Esophagus muscularis mucosa (tissue), 4 donors: ENCODE measurements at regions not wholly inside any gene's neighbourhood (a gene's known extent, or its start where the extent isn't known, plus 50 kb on each side); places are given as distances from the start of the nearest gene placed in this dataset.

Source experiments
- EP300 ChIP-seq: sonication (generic); formaldehyde crosslinking; IDR thresholded peaks from one replicate; pipeline ENCODE4 v1.6.1; 2017; ENCODE audit warnings: antibody characterized with exemption
- POLR2A ChIP-seq: fragments of 450-650 bp; IDR thresholded peaks from one replicate; pipeline ENCODE4 v1.6.1; 2017; ENCODE audit warnings: antibody characterized with exemption, moderate library complexity, mild to moderate bottlenecking, low read depth
- POLR2AphosphoS5 ChIP-seq, 2 donors: sonication (generic); formaldehyde crosslinking; IDR thresholded peaks; one replicate each; pipeline ENCODE4 v1.6.1; 2017; ENCODE audit warnings: antibody characterized with exemption in 2 of 2
- TF ChIP-seq, protein P1 (sequence below), 3 experiments: fragments of 200-600 bp in 2 of 3; fragments of 450-650 bp in 1 of 3; sonication (generic) in 2 of 3; IDR thresholded peaks; one replicate each; pipeline ENCODE4 v1.5.1; 2017 to 2019; ENCODE audit warnings: antibody characterized with exemption in 3 of 3, mild to moderate bottlenecking in 2 of 3, moderate library complexity in 1 of 3

- TF ChIP-seq EP300, result no peak
- no peak for TF ChIP-seq POLR2A
- TF ChIP-seq, protein P1, sequence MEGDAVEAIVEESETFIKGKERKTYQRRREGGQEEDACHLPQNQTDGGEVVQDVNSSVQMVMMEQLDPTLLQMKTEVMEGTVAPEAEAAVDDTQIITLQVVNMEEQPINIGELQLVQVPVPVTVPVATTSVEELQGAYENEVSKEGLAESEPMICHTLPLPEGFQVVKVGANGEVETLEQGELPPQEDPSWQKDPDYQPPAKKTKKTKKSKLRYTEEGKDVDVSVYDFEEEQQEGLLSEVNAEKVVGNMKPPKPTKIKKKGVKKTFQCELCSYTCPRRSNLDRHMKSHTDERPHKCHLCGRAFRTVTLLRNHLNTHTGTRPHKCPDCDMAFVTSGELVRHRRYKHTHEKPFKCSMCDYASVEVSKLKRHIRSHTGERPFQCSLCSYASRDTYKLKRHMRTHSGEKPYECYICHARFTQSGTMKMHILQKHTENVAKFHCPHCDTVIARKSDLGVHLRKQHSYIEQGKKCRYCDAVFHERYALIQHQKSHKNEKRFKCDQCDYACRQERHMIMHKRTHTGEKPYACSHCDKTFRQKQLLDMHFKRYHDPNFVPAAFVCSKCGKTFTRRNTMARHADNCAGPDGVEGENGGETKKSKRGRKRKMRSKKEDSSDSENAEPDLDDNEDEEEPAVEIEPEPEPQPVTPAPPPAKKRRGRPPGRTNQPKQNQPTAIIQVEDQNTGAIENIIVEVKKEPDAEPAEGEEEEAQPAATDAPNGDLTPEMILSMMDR (IDR thresholded peaks at IDR 0.05), result no peak
- TF ChIP-seq POLR2AphosphoS5 (IDR thresholded peaks at IDR 0.05), result no peak
These were observed 393.1 kb downstream of the COG6 start for GRCh38 chr13:40048551-40048950.
